Upper lobe of right lung (tissue), 1 donor: ENCODE measurements at regions not wholly inside any gene's neighbourhood (a gene's known extent, or its start where the extent isn't known, plus 50 kb on each side); places are given as distances from the start of the nearest gene placed in this dataset.

Experiments
- ATAC-seq: fragments of 200-7000 bp; cut with Tn5 transposase; one replicate; pipeline ENCODE4 v1.9.1; 2020; ENCODE audit warnings: mild to moderate bottlenecking, moderate library complexity
- DNase-seq: peaks from one replicate; pipeline ENCODE4 v3.0.0-alpha.2; 2020
- H3K27ac ChIP-seq: fragments of 200-600 bp; one replicate; pipeline ENCODE4 v1.8.0; 2022
- H3K27me3 ChIP-seq: fragments of 200-600 bp; one replicate; pipeline ENCODE4 v1.8.0; 2022; ENCODE audit warnings: mild to moderate bottlenecking
- H3K36me3 ChIP-seq: fragments of 200-600 bp; one replicate; pipeline ENCODE4 v1.8.0; 2022
- H3K4me1 ChIP-seq: fragments of 200-600 bp; one replicate; pipeline ENCODE4 v1.8.0; 2022
- H3K4me3 ChIP-seq: fragments of 200-600 bp; one replicate; pipeline ENCODE4 v1.8.0; 2022; ENCODE audit warnings: mild to moderate bottlenecking
- H3K9me3 ChIP-seq: fragments of 200-600 bp; one replicate; pipeline ENCODE4 v1.8.0; 2022
- CTCF ChIP-seq: fragments of 200-600 bp; IDR thresholded peaks from one replicate; pipeline ENCODE4 v1.8.0; 2022; ENCODE audit warnings: antibody characterized with exemption
- intact Hi-C: fragments of 100-400 bp; cut with DNase I; formaldehyde crosslinking; loops from one replicate; pipeline ENCODE4 v1.11.0; 2022
- donor health status: DM: no; HTN: yes; CAD: no; lungs with severe emphysema.

GRCh38 chr3:132847849-132848625 lies 125.8 kb upstream of the NPHP3 start:
- intact Hi-C loops = no loop called here
- H3K27ac ChIP-seq = no peak overlapping the region
- H3K36me3 ChIP-seq = no peaks in the 10 kb centered on the region
- no peaks in the 10 kb centered on the region for H3K27me3 ChIP-seq
- H3K4me1 ChIP-seq = no peaks in the 10 kb centered on the region
- TF ChIP-seq CTCF = no peak
- H3K9me3 ChIP-seq = no peaks in the 10 kb centered on the region
- ATAC-seq = no peak
- no peak for DNase-seq
- H3K4me3 ChIP-seq = no peak overlapping the region

DNA sequence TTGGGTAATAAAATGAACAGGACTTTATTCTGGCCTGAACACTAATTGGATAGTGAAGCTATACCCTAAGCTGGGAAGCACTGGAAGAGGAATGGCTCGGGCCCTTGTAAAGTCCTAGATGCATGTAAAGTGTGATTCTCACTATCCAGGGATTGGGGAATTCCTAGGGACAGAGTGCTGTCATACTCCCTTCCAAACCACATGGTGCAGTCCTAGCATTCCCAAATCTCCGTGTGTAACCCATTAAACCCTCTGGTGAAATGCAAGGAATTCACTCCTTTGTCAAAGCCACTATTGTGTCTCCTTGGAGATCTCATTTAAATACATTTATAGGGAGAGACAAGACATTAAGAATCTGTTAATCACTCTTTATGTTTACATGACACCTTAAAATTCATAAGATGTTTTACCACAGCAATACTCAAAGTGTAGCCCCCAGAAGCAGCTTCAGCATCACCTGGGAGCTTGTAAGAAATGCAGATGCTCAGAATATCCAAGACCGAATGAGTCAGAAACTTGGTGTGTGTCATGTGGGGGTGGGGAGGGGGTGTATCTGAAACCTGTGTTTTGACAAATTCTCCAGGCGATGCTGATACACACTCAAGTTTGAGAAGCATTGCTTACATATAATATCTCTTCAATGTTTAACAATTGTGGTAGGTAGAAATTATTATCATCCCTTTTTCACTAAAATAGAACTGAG lies 121.8 kb upstream of the NPHP3 start:
- H3K4me1 ChIP-seq = no peaks in the 10 kb centered on the region
- DNase-seq = no peak
- H3K4me3 ChIP-seq = no peak overlapping the region
- TF ChIP-seq CTCF = no peak
- H3K27me3 ChIP-seq = no peaks in the 10 kb centered on the region
- no peaks in the 10 kb centered on the region for H3K36me3 ChIP-seq
- intact Hi-C loops = no loop called here
- no peak for ATAC-seq
- no peak overlapping the region for H3K27ac ChIP-seq
- H3K9me3 ChIP-seq = no peaks in the 10 kb centered on the region

GRCh38 chr3:132843349-132843748 lies 121.1 kb upstream of the NPHP3 start:
- ATAC-seq (no peak), DNase-seq (no peak)
- Histone ChIP-seq H3K27me3 (no peaks in the 10 kb centered on the region), H3K4me3 (no peak overlapping the region), H3K27ac (no peak overlapping the region), H3K4me1 (no peaks in the 10 kb centered on the region), H3K9me3 (no peaks in the 10 kb centered on the region), H3K36me3 (no peaks in the 10 kb centered on the region)
- TF ChIP-seq CTCF = no peak
- intact Hi-C loops = no loop called here

- Histone ChIP-seq H3K36me3 (no peaks in the 10 kb centered on the region), H3K4me1 (no peaks in the 10 kb centered on the region), H3K9me3 (no peaks in the 10 kb centered on the region), H3K27ac (no peak overlapping the region), H3K27me3 (no peaks in the 10 kb centered on the region), H3K4me3 (no peak overlapping the region)
- intact Hi-C loops = no loop called here
- DNase-seq (no peak), ATAC-seq (no peak)
- no peak for TF ChIP-seq CTCF
Observed at GRCh38 chr3:132841621-132842020, 119.4 kb upstream of the NPHP3 start.

- H3K36me3 ChIP-seq = no peaks in the 10 kb centered on the region
- no peak overlapping the region for H3K4me3 ChIP-seq
- H3K27me3 ChIP-seq = no peaks in the 10 kb centered on the region
- intact Hi-C loops = no loop called here
- no peaks in the 10 kb centered on the region for H3K9me3 ChIP-seq
- ATAC-seq (no peak), DNase-seq (no peak)
- no peak overlapping the region for H3K27ac ChIP-seq
- TF ChIP-seq CTCF = no peak
- H3K4me1 ChIP-seq = no peaks in the 10 kb centered on the region
Observed at GRCh38 chr3:132840201-132840700, 118.0 kb upstream of the NPHP3 start.
